Panc1 (cell line): ENCODE measurements at regions not wholly inside any gene's neighbourhood (a gene's known extent, or its start where the extent isn't known, plus 50 kb on each side); places are given as distances from the start of the nearest gene placed in this dataset.

Experiments
- ATAC-seq: fragments of 200-7000 bp; cut with Tn5 transposase; 2 replicates; pipeline ENCODE4 v1.9.1; 2020; ENCODE audit warnings: mild to moderate bottlenecking, moderate library complexity
- BruUV-seq: library from RNA; stranded (reverse); fragments of 400-500 nt; replicated peaks from 2 replicates; lab custom pipeline; 2021; lab: Mats Ljungman, UMichigan
- CTCF ChIA-PET: fragments of 300-600 bp; sonication (Branson Sonifier 250); formaldehyde crosslinking; loops from one replicate; lab custom pipeline; 2022; ENCODE audit warnings: antibody characterized with exemption; lab: Charles Lee
- POLR2A ChIA-PET: fragments of 300-600 bp; sonication (Branson Sonifier 250); formaldehyde crosslinking; loops from one replicate; lab custom pipeline; 2022; ENCODE audit warnings: antibody characterized with exemption; lab: Charles Lee
- DNase-seq: peaks from one replicate; pipeline ENCODE4 v3.0.0-alpha.2; 2010; ENCODE audit warnings: low read depth, low spot score
- H3K27ac ChIP-seq: 2 replicates; pipeline ENCODE4 v1.5.1; 2011; ENCODE audit warnings: mild to moderate bottlenecking, low read length, inconsistent platforms
- H3K27me3 ChIP-seq: fragments of 200-500 bp; sonication (Bioruptor generic); 2 replicates; pipeline ENCODE4 v1.6.0; 2014; ENCODE audit warnings: low read length, inconsistent platforms; ENCODE audit not compliant: control insufficient read depth, insufficient read depth
- H3K36me3 ChIP-seq: fragments of 200-500 bp; sonication (Bioruptor generic); 2 replicates; pipeline ENCODE4 v1.5.1; 2014; ENCODE audit warnings: inconsistent platforms, mild to moderate bottlenecking, low read length, moderate library complexity; ENCODE audit not compliant: control insufficient read depth, insufficient read depth
- H3K4me1 ChIP-seq: 2 replicates; pipeline ENCODE4 v1.5.1; 2011; ENCODE audit warnings: inconsistent platforms, mild to moderate bottlenecking, low read length, moderate library complexity; ENCODE audit not compliant: control insufficient read depth, insufficient read depth
- H3K4me3 ChIP-seq, 2 experiments: 2 replicates each; pipeline ENCODE4 v1.5.1; 2011 to 2012; ENCODE audit warnings: low read depth in 2 of 2, low read length in 2 of 2, mild to moderate bottlenecking in 2 of 2, inconsistent platforms in 1 of 2, moderate library complexity in 1 of 2
- H3K9me3 ChIP-seq: fragments of 200-500 bp; sonication (Bioruptor generic); 2 replicates; pipeline ENCODE4 v1.5.1; 2014; ENCODE audit warnings: low read depth, mild to moderate bottlenecking, inconsistent platforms, low read length, moderate library complexity; ENCODE audit not compliant: control insufficient read depth, insufficient read depth
- CTCF ChIP-seq: fragments of 450-650 bp; IDR thresholded peaks from 2 replicates; pipeline ENCODE4 v1.5.1; 2017; ENCODE audit warnings: mild to moderate bottlenecking
- POLR2AphosphoS5 ChIP-seq: IDR thresholded peaks from 2 replicates; pipeline ENCODE4 v1.6.1; 2012; ENCODE audit warnings: mild to moderate bottlenecking, low read depth, low read length, moderate library complexity
- SIN3A ChIP-seq: IDR thresholded peaks from 2 replicates; pipeline ENCODE4 v1.6.1; 2012; ENCODE audit warnings: low read depth, mild to moderate bottlenecking, low read length, moderate library complexity, borderline replicate concordance; ENCODE audit not compliant: insufficient read depth
- TCF7L2 ChIP-seq: IDR thresholded peaks from 2 replicates; pipeline ENCODE4 v1.6.1; 2011; ENCODE audit warnings: mild to moderate bottlenecking, low read depth, low read length, inconsistent platforms
- in situ Hi-C: cut with HindIII; loops from 2 replicates; pipeline ENCODE4 v1.10.0; 2016; ENCODE audit warnings: low sequenced_read_pairs, low pct_unique_long_range_greater_than_20kb
- intact Hi-C: fragments of 100-400 bp; cut with micrococcal nuclease; formaldehyde crosslinking; loops from one replicate; pipeline ENCODE4 v1.10.0; 2022; ENCODE audit not compliant: unreplicated experiment
- TF ChIP-seq, protein P1 (sequence below), 2 experiments: IDR thresholded peaks; 2 replicates each; pipeline ENCODE4 v1.6.1; 2011 to 2012; ENCODE audit warnings: low read depth in 2 of 2, control low read depth in 1 of 2, low read length in 1 of 2, mild to moderate bottlenecking in 1 of 2, moderate library complexity in 1 of 2; ENCODE audit not compliant: insufficient read depth in 1 of 2

- intact Hi-C loops (loop anchor here (5.0 kb wide), 1 partner anchor 129 kb away; no protein-coding TSS in a partner anchor), in situ Hi-C loops (no loop called here)
- no peak overlapping the region for H3K27ac ChIP-seq
- no peaks in the 10 kb centered on the region for H3K9me3 ChIP-seq
- ChIA-PET POLR2A (no interaction called here), CTCF (no interaction called here)
- BruUV-seq = no TSS peak
- TF ChIP-seq TCF7L2 (no peak), CTCF (no peak), SIN3A (no peak), POLR2AphosphoS5 (no peak)
- TF ChIP-seq, protein P1, sequence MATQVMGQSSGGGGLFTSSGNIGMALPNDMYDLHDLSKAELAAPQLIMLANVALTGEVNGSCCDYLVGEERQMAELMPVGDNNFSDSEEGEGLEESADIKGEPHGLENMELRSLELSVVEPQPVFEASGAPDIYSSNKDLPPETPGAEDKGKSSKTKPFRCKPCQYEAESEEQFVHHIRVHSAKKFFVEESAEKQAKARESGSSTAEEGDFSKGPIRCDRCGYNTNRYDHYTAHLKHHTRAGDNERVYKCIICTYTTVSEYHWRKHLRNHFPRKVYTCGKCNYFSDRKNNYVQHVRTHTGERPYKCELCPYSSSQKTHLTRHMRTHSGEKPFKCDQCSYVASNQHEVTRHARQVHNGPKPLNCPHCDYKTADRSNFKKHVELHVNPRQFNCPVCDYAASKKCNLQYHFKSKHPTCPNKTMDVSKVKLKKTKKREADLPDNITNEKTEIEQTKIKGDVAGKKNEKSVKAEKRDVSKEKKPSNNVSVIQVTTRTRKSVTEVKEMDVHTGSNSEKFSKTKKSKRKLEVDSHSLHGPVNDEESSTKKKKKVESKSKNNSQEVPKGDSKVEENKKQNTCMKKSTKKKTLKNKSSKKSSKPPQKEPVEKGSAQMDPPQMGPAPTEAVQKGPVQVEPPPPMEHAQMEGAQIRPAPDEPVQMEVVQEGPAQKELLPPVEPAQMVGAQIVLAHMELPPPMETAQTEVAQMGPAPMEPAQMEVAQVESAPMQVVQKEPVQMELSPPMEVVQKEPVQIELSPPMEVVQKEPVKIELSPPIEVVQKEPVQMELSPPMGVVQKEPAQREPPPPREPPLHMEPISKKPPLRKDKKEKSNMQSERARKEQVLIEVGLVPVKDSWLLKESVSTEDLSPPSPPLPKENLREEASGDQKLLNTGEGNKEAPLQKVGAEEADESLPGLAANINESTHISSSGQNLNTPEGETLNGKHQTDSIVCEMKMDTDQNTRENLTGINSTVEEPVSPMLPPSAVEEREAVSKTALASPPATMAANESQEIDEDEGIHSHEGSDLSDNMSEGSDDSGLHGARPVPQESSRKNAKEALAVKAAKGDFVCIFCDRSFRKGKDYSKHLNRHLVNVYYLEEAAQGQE (IDR thresholded peaks at IDR 0.05; ENCODE audit: insufficient read depth in 1 of 2, low read depth in 2 of 2, low read length in 1 of 2) = no peak
- DNase-seq = no peak
- H3K4me3 ChIP-seq = no peak overlapping the region
- H3K36me3 ChIP-seq = no peaks in the 10 kb centered on the region
- no peaks in the 10 kb centered on the region; the same call in 1 of the 2 replicates for H3K27me3 ChIP-seq
- no peak for ATAC-seq
- no peaks in the 10 kb centered on the region for H3K4me1 ChIP-seq
Observed at GRCh38 chr1:168443356-168443755, 100.4 kb downstream of the XCL2 start.

GRCh38 chr1:168442931-168443330, 100.9 kb downstream of the XCL2 start:
- Histone ChIP-seq H3K4me3 (no peak overlapping the region), H3K27ac (no peak overlapping the region), H3K9me3 (no peaks in the 10 kb centered on the region), H3K4me1 (no peaks in the 10 kb centered on the region), H3K36me3 (no peaks in the 10 kb centered on the region), H3K27me3 (no peaks in the 10 kb centered on the region; the same call in 1 of the 2 replicates)
- intact Hi-C loops (loop anchor here (5.0 kb wide), 1 partner anchor 129 kb away; no protein-coding TSS in a partner anchor), in situ Hi-C loops (no loop called here)
- no TSS peak for BruUV-seq
- ChIA-PET POLR2A (no interaction called here), CTCF (no interaction called here)
- ATAC-seq = no peak
- TF ChIP-seq, protein P1 (IDR thresholded peaks at IDR 0.05; ENCODE audit: insufficient read depth in 1 of 2, low read depth in 2 of 2, low read length in 1 of 2) = no peak
- no peak for TF ChIP-seq CTCF
- no peak for DNase-seq
